Stimulated activated CD8-positive, alpha-beta memory T cell treated with anti-CD3 and anti-CD28 coated beads, Interleukin-15, amount 100 ng/mL, for 1 hour (primary cell): ENCODE measurements at regions not wholly inside any gene's neighbourhood (a gene's known extent, or its start where the extent isn't known, plus 50 kb on each side); places are given as distances from the start of the nearest gene placed in this dataset.

Source experiments
- DNase-seq: peaks from one replicate; pipeline ENCODE4 v3.0.0-alpha.2; 2020; ENCODE audit warnings: low read depth

- no peak for DNase-seq
These were observed 218.8 kb downstream of the HAUS1 start for GRCh38 chr18:46322941-46323340.

DNA sequence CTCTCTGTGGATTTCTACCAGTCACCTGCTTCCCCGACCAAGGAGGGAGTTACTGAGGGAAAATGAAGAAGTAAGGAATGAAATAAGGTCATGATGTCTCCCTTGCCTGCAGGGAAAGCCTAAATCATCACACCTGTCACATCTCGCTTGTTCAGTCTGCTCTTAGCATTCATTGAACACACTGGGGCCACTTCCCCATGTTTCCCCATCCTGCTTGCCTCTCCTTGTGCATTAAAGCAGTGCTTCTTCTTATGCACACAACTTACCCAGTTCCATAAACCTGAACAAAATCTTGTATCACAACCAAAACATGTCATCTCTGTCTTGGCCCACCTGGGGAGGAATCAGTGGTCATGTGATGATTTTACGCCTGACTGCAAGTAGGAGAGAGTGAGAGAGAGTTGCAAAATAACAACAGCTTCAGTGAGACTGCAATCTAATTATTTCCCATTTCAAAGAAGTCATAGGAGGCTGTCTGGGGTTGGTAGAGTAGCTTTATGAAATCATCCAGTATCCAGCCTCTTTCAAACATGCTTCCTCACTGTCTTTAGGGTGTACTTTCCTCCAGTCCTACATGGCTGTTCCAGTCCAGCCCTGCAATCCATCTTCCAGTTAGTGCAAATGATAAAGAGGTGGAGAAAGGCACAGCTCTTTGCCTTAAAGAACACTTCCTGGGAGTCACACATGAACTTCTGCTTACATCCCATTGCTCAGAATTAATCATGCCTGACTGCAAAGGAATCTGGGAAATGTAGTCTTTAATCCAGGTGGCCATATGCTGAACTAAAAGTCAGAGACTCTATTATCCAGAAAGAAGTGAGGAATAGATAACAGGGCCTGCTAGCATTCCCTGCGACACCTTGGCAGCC lies 220.1 kb downstream of the HAUS1 start:
- no peak for DNase-seq

DNA sequence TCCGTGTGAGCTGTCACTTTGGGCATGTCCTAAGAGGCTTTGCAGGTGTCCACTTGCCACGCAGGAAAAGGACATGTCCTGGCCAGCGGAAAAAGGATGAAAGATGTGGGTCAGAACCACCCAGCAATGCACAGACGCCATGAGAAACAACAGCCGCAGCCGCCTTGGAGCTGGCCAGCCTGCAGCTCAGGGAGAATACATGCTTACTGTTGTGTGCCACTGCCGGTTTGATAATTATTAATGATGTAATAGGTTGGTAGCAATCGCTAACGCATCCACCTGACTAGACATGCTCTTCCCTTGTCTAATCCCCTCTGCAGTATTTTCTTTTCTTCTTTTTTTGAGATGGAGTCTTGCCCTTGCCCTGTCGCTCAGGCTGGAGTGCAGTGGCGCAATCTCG lies 221.7 kb downstream of the HAUS1 start:
- no peak for DNase-seq

DNA sequence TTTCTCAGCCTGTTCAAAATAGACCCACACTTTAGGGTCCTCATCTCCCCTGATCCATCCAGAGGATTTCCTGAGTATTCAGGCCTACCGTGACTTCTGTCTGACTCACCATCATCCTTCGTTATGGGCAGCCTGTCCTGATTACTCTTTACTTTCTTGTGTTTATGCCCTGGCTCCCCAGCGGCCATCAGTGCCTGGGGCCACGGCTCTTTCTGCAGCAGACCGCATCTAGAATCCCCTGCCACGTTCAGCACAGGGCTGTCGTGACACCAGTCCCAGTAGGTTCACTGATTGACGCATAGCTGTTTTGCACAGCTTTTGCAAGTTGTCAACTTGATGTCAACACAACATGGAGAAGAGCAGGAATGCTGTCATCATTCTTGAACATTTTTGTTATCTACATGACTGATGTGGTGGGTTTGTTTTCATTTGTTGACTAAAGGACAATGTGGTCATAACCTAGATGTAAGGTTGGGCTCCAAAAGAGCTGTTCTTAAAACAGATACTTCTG lies 225.6 kb downstream of the HAUS1 start:
- no peak for DNase-seq

DNA sequence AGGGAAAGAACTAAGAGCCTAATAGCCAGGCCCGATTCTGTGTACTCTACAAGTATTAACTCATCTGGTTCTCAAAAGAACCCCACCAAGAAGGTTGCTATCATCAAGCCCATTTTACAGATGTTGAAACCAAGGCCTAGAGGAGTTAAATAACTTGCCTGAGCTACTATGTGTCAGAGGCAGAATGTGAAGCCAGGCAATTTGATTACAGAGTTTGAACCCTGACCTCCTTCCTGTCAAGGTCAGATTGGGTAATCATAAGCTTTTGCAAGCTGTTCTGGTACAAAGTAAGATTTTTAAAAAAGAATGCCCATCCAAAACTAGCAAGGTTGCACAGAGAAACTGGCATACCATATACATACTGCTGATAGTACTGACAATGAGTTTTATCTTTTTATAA lies 227.1 kb downstream of the HAUS1 start:
- DNase-seq = no peak

- no peak for DNase-seq
These were observed 228.2 kb downstream of the HAUS1 start for GRCh38 chr18:46332286-46332801.

- DNase-seq = no peak
These were observed 228.7 kb downstream of the HAUS1 start for GRCh38 chr18:46332921-46333341.

GRCh38 chr18:46333431-46334135 lies 229.4 kb downstream of the HAUS1 start:
- no peak for DNase-seq

DNA sequence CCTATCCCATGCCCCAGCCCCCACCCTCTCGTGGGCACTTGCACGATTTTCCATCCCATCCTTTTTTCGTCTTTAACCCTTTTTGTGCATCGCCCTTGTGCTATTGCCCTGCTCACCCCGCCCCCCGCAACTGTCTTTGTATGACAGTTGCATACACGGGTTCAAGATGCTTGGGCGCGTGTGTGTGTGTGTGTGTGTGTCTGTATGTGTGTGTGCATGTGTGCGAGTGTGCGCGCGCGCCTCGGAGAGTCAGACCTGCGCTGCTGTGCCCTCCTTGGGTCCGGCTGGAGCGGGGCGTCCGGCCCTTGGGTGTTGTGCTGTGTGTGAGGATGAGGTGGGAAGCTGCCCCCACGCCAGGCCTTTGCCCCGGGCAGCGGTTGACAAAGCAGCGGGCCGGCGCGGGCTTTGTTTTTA lies 230.7 kb downstream of the HAUS1 start:
- DNase-seq = no peak

GRCh38 chr18:46335534-46336101 lies 231.4 kb downstream of the HAUS1 start:
- DNase-seq = no peak

DNA sequence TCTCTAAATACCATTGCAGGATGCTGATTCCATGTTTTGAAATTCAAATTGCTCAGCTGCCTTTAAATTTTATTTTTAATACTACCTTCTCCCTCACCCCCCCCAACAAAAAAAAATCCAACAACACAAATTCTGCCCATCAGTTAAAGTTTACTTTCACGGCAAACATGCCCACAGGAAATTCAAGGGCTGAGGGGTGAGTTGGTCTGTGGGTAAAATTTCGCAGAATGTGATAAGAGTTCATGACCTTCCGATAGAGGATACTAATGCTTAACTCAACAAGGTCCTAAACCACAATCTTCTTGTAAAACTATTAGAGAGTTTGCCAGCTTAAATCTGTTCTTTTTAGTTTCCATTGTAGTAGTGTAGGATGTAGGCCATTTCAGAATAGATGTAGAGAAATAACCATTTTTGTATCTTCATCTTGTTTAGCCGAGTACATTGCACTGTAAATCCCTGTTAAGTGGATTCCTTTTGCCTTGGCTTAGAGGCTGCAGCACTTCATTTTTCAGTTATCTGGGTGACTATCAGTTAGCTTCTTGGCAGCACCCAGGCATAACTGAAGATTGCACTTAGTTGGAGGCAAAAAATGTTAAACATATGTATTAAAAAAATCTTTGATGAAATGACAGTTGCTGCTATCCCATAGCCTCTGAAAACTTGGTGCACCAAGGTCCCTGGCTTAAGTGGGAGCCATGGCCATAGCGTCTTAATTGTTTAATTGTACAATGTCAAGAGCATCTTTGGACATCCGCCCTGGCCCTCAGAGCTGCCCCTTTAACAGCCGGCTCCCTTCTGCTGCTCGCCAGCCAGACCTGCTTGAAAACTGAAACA lies 232.3 kb downstream of the HAUS1 start:
- no peak for DNase-seq

DNA sequence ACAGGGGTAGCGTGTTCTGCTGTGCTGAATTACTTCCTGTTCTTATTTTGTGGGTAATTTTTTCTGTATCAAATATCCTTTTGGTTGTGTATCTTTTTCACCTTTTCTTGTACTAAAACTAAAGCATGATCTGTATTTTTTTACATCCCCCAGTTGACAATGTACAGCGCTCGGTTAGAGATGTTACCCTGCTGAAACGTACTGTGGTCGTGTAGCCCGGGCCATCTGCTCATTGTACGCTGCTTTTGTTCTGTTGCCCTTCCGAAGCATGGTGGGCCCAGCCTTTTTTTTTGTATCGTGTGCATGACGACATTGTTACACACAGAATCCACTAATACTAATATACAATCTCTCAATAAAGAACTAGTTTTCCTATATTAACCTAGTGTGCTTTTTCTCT lies 233.1 kb downstream of the HAUS1 start:
- no peak for DNase-seq

DNA sequence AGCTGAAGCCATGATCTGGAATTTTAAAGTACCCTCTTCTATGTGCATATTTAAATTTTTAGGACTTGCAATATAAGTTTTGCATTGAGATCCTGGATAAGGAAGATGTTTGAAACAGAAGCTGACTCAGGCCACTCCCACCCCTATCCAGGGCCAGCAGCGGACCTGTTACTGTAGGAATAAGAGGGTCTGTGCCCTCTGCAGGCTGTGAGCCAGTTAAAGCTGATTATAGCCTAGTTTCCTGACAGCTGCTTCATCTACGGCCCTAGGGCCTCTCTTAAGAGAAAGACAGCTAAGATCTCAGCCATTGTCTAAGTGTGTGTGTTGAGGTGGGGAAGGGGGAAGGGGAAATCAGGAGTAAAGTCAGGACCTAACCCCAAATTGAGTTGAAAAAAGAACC lies 234.0 kb downstream of the HAUS1 start:
- no peak for DNase-seq

DNA sequence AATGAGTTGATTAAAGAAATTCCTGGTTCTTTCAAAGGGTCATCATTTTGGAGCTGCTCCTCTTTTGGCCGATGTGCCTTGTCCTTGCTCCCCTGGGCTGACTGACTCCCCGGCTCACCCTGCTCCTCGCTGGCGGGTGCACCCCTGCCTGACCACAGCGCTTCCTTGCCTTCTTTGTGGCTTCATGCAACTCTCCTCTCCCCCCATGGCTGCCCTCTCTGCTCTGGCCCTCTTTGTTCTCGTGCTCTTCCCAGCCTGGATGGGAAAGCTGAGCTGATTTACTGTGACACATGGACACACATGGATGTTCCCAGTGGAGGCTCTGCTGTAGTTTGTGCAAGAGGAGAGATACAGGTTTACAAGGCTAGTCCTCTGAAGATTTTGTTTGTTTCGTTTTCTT lies 234.6 kb downstream of the HAUS1 start:
- DNase-seq = no peak

DNA sequence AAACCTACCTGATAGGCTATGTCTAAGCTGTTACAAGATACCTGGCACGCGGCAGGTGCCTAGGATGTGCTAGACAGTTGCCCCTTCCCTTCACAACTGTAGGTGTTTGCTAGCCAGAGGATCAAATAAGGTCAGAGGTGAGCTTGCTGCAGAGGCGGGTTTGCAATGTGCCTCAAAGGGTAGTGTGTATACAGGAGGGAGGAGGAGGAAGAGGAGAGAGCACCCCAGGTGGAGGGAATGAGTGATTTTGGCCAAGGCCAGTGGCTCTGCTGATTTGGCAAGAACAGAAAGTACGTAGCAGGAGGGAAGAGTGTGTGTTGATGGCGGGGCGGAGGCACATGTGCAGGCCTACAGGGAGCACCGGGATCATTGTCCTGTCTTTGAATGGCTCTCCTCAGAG lies 236.5 kb downstream of the HAUS1 start:
- DNase-seq = no peak

- DNase-seq = no peak
These were observed 237.9 kb downstream of the HAUS1 start for GRCh38 chr18:46341986-46342525.

DNA sequence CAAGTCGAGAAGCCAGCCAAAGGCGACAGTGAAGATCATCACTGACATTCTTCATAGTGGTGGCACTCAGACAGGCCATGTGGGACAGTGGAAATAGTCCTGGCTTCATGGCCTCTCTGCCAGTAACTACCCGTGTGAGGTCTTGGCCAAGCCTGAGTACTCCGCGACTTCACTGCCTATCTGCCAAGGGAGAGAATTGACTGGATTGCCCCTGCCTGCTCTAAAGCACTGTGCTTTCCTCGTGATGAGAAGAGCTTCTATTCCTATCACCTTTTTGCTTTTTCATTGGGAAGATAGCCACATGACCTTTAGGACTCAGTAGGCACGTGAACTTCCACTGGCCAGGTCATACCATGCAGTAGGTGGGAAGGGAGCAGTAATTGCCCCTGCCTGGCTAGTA lies 239.3 kb downstream of the HAUS1 start:
- DNase-seq = no peak

- no peak for DNase-seq
These were observed 239.8 kb downstream of the HAUS1 start for GRCh38 chr18:46343931-46344372.

- no peak for DNase-seq
These were observed 240.4 kb downstream of the HAUS1 start for GRCh38 chr18:46344416-46345180.

DNA sequence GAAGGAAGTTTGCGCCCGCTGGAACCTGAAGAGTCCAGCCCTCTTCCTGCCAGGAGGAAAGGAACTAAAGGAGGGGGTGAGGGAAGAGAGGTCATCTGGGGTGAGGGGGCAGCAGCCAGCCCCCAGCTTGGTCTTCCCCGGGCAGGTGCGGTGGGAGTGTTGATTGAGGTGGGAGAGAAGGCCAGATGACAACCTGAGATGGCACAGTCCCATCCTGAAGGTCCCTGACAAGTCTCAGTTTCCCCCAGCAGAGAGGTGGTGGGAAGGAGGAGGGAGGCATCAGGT lies 240.9 kb downstream of the HAUS1 start:
- no peak for DNase-seq

GRCh38 chr18:46346213-46346612 lies 242.0 kb downstream of the HAUS1 start:
- no peak for DNase-seq
